ENCODE measurements at regions not wholly inside any gene's neighbourhood (a gene's known extent, or its start where the extent isn't known, plus 50 kb on each side); places are given as distances from the start of the nearest gene placed in this dataset.

DNA sequence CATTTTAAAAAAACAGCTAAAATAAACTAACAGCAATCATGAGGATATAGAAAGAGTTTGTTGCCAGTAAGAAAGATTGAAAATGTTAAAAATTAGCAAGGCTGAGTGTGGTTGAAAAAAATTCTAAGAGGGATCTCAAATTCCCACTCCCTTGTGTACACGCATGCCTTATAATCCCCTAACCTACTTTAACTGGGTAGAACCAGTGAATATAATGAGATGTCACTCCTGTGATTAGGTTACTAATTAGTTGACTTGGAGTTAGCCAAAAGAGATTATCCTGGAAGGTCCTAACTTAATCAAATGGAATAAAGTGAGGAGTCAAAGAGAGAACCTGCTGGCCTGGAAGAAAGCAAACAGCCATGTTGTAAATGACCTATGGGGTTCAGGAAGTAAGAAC lies 286.0 kb upstream of the TGFBR2 start:
- TF ChIP-seq KAT7 (CRISPR knock-in tag; IDR thresholded peaks at IDR 0.05; ENCODE audit: borderline replicate concordance) (no peak), CTCF (IDR thresholded peaks at IDR 0.05) (no peak), MYBL2 (CRISPR knock-in tag; IDR thresholded peaks at IDR 0.05) (no peak), ZNF232 (CRISPR knock-in tag; IDR thresholded peaks at IDR 0.05) (no peak), CREB1 (CRISPR knock-in tag; IDR thresholded peaks at IDR 0.05) (no peak), RELA (CRISPR knock-in tag; IDR thresholded peaks at IDR 0.05; ENCODE audit: borderline replicate concordance) (no peak), USF1 (CRISPR knock-in tag; IDR thresholded peaks at IDR 0.05) (no peak), TP53 (CRISPR knock-in tag; IDR thresholded peaks at IDR 0.05) (no peak), FOXK1 (CRISPR knock-in tag; IDR thresholded peaks at IDR 0.05) (no peak), SP1 (CRISPR knock-in tag; conservative IDR thresholded peaks at IDR 0.05) (no peak), GTF2I (CRISPR knock-in tag; conservative IDR thresholded peaks at IDR 0.05) (no peak), ZNF263 (CRISPR knock-in tag; IDR thresholded peaks at IDR 0.05; ENCODE audit: low read depth) (no peak)
- TF ChIP-seq, protein P1, sequence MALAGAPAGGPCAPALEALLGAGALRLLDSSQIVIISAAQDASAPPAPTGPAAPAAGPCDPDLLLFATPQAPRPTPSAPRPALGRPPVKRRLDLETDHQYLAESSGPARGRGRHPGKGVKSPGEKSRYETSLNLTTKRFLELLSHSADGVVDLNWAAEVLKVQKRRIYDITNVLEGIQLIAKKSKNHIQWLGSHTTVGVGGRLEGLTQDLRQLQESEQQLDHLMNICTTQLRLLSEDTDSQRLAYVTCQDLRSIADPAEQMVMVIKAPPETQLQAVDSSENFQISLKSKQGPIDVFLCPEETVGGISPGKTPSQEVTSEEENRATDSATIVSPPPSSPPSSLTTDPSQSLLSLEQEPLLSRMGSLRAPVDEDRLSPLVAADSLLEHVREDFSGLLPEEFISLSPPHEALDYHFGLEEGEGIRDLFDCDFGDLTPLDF (CRISPR knock-in tag; IDR thresholded peaks at IDR 0.05), result no peak
- TF ChIP-seq, protein P2, sequence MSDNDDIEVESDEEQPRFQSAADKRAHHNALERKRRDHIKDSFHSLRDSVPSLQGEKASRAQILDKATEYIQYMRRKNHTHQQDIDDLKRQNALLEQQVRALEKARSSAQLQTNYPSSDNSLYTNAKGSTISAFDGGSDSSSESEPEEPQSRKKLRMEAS (CRISPR knock-in tag; IDR thresholded peaks at IDR 0.05), result no peak
